GM12878 (cell line): ENCODE measurements at regions not wholly inside any gene's neighbourhood (a gene's known extent, or its start where the extent isn't known, plus 50 kb on each side); places are given as distances from the start of the nearest gene placed in this dataset.

Experiments used
- ATAC-seq: fragments of 200-7000 bp; cut with Tn5 transposase; 3 replicates; pipeline ENCODE4 v1.9.1; 2020; ENCODE audit warnings: mild to moderate bottlenecking, moderate library complexity
- BruUV-seq: library from RNA; stranded (reverse); fragments of 400-500 nt; replicated peaks from 2 replicates; lab custom pipeline; 2021; lab: Mats Ljungman, UMichigan
- CTCF ChIA-PET: fragments of 300-600 bp; sonication (Branson Sonifier 250); formaldehyde crosslinking; extraction: SDS; loops from one replicate; lab custom pipeline; 2021; ENCODE audit warnings: inconsistent platforms; lab: Yijun Ruan, JAX
- POLR2A ChIA-PET: fragments of 350-600 bp; formaldehyde crosslinking; extraction: SDS; loops from one replicate; lab custom pipeline; 2021; ENCODE audit warnings: inconsistent platforms; lab: Charles Lee
- RAD21 ChIA-PET: fragments of 300-600 bp; sonication (Branson Sonifier 250); formaldehyde crosslinking; loops from one replicate; lab custom pipeline; 2023; ENCODE audit warnings: antibody characterized with exemption; ENCODE audit not compliant: unreplicated experiment; lab: Charles Lee
- SMC1A ChIA-PET: fragments of 300-600 bp; sonication (Branson Sonifier 250); formaldehyde crosslinking; loops from one replicate; lab custom pipeline; 2023; ENCODE audit not compliant: unreplicated experiment, uncharacterized antibody; lab: Charles Lee
- DNase-seq: peaks from one replicate; pipeline ENCODE4 v3.0.0-alpha.2; 2011; ENCODE audit warnings: low read depth, low spot score
- FAIRE-seq: peaks from 3 replicates; lab custom pipeline; 2011; peaks lifted over from hg19 to GRCh38; lab: Jason Lieb, UNC
- H2AFZ ChIP-seq: 2 replicates; pipeline ENCODE4 v1.6.0; 2011; ENCODE audit warnings: low read depth, low read length, control low read depth; ENCODE audit not compliant: control insufficient read depth
- H3K27ac ChIP-seq: 2 replicates; pipeline ENCODE4 v1.5.1; 2011; ENCODE audit warnings: control low read depth; ENCODE audit not compliant: control insufficient read depth, insufficient read depth
- H3K27me3 ChIP-seq, 2 experiments: replicated peaks in 1 of 2; 2 replicates each; pipeline versions ENCODE4 v1.6.0 to v1.6.1; 2011; ENCODE audit warnings: low read length in 1 of 2; ENCODE audit not compliant: control insufficient read depth in 2 of 2, insufficient read depth in 2 of 2
- H3K36me3 ChIP-seq, 2 experiments: 2 replicates each; pipeline ENCODE4 v1.5.1; 2011; ENCODE audit warnings: low read length in 1 of 2; ENCODE audit not compliant: control insufficient read depth in 2 of 2, insufficient read depth in 2 of 2
- H3K4me1 ChIP-seq: 2 replicates; pipeline ENCODE4 v1.6.1; 2011; ENCODE audit warnings: mild to moderate bottlenecking, low read length, moderate library complexity, mixed read lengths; ENCODE audit not compliant: control insufficient read depth, insufficient read depth
- H3K4me2 ChIP-seq: 2 replicates; pipeline ENCODE4 v1.6.0; 2011; ENCODE audit warnings: control low read depth; ENCODE audit not compliant: control insufficient read depth, insufficient read depth
- H3K4me3 ChIP-seq: fragments of 200-600 bp; sonication (generic); 2 replicates; pipeline ENCODE4 v1.5.1; 2016
- H3K79me2 ChIP-seq: 2 replicates; pipeline ENCODE4 v1.6.0; 2011; ENCODE audit warnings: low read length; ENCODE audit not compliant: control insufficient read depth, insufficient read depth
- H3K9ac ChIP-seq: 2 replicates; pipeline ENCODE4 v1.8.0; 2011; ENCODE audit warnings: low read length, control low read depth, mixed read lengths; ENCODE audit not compliant: control insufficient read depth, insufficient read depth
- H3K9me3 ChIP-seq: replicated peaks from 3 replicates; pipeline ENCODE4 v1.5.1; 2011; ENCODE audit warnings: mild to moderate bottlenecking, low read length; ENCODE audit not compliant: control insufficient read depth, insufficient read depth
- H4K20me1 ChIP-seq: 2 replicates; pipeline ENCODE4 v1.6.0; 2011; ENCODE audit not compliant: control insufficient read depth, insufficient read depth
- BHLHE40 ChIP-seq, 2 experiments: fragments of 450-650 bp in 1 of 2; IDR thresholded peaks; 2 replicates each; pipeline ENCODE4 v1.6.1; 2011 to 2017; ENCODE audit warnings: low read depth in 2 of 2, borderline replicate concordance in 1 of 2, improper control_type of control experiment in 1 of 2, low read length in 1 of 2, mild to moderate bottlenecking in 1 of 2
- CBFB ChIP-seq: IDR thresholded peaks from 2 replicates; pipeline ENCODE4 v1.6.1; 2016; ENCODE audit warnings: antibody characterized with exemption, low read depth
- EGR1 ChIP-seq, 2 experiments: IDR thresholded peaks; 1 replicate in 1 of 2; 2 replicates in 1 of 2; pipeline ENCODE4 v1.6.1; 2011 to 2012; ENCODE audit warnings: low read depth in 2 of 2, low read length in 2 of 2, borderline replicate concordance in 1 of 2, mild to moderate bottlenecking in 1 of 2, moderate library complexity in 1 of 2
- FOXK2 ChIP-seq: fragments of 450-650 bp; IDR thresholded peaks from 2 replicates; pipeline ENCODE4 v1.6.1; 2017; ENCODE audit warnings: mild to moderate bottlenecking, moderate library complexity
- GATAD2B ChIP-seq: fragments of 450-650 bp; conservative IDR thresholded peaks from 2 replicates; pipeline ENCODE4 v1.6.1; 2017; ENCODE audit warnings: low read depth, mild to moderate bottlenecking, moderate library complexity
- HDGF ChIP-seq: fragments of 450-650 bp; IDR thresholded peaks from 2 replicates; pipeline ENCODE4 v1.6.1; 2016; ENCODE audit warnings: antibody characterized with exemption
- JUNB ChIP-seq: IDR thresholded peaks from 2 replicates; pipeline ENCODE4 v1.6.1; 2016; ENCODE audit warnings: antibody characterized with exemption, mild to moderate bottlenecking
- MEF2A ChIP-seq: IDR thresholded peaks from 2 replicates; pipeline ENCODE4 v1.6.1; 2011; ENCODE audit warnings: low read depth, mild to moderate bottlenecking, low read length, moderate library complexity; ENCODE audit not compliant: insufficient read depth
- MYC ChIP-seq: IDR thresholded peaks from 2 replicates; pipeline ENCODE4 v1.6.1; 2011; ENCODE audit warnings: mild to moderate bottlenecking, low read length, moderate library complexity, inconsistent platforms; ENCODE audit not compliant: insufficient read depth, insufficient replicate concordance, insufficient read length, severe bottlenecking
- NFYB ChIP-seq: IDR thresholded peaks from 2 replicates; pipeline ENCODE4 v1.6.1; 2011; ENCODE audit warnings: low read depth, mild to moderate bottlenecking, low read length, improper control_type of control experiment, moderate library complexity; ENCODE audit not compliant: insufficient read depth
- SMAD5 ChIP-seq: IDR thresholded peaks from 2 replicates; pipeline ENCODE4 v1.6.1; 2016; ENCODE audit warnings: antibody characterized with exemption, low read depth
- STAT1 ChIP-seq: fragments of 450-650 bp; conservative IDR thresholded peaks from 2 replicates; pipeline ENCODE4 v1.6.1; 2014; ENCODE audit warnings: antibody characterized with exemption, mild to moderate bottlenecking
- TCF3 ChIP-seq: IDR thresholded peaks from 2 replicates; pipeline ENCODE4 v1.6.1; 2012; ENCODE audit warnings: low read depth, mild to moderate bottlenecking, low read length, borderline replicate concordance; ENCODE audit not compliant: insufficient read depth
- ZZZ3 ChIP-seq: IDR thresholded peaks from 2 replicates; pipeline ENCODE4 v1.6.1; 2011; ENCODE audit warnings: low read depth; ENCODE audit not compliant: control insufficient read depth, insufficient read length
- WGBS: methylation state at CpG from one replicate; pipeline ENCODE4 v1.1.6; 2016; ENCODE audit warnings: low lambda C conversion rate; ENCODE audit not compliant: insufficient replicate concordance, insufficient coverage; ENCODE audit errors: missing lambda C conversion rate; 5-methylcytosine and 5-hydroxymethylcytosine counted together
- in situ Hi-C: fragments of 300-500 bp; cut with MboI; formaldehyde crosslinking; loops from 9 replicates; pipeline ENCODE4 v1.14.3; 2018; ENCODE audit warnings: mixed read lengths
- intact Hi-C: fragments of 100-400 bp; cut with micrococcal nuclease; formaldehyde crosslinking; loops from one replicate; pipeline ENCODE4 v1.14.2; 2022; ENCODE audit not compliant: unreplicated experiment
- TF ChIP-seq, protein P1 (sequence below): fragments of 450-650 bp; IDR thresholded peaks from 2 replicates; pipeline ENCODE4 v1.6.1; 2018; ENCODE audit warnings: borderline replicate concordance, mild to moderate bottlenecking; ENCODE audit not compliant: partially characterized antibody
- TF ChIP-seq, protein P2 (sequence below): IDR thresholded peaks from 2 replicates; pipeline ENCODE4 v1.6.1; 2012; ENCODE audit warnings: improper control_type of control experiment, low read depth, low read length; ENCODE audit not compliant: insufficient replicate concordance

DNA sequence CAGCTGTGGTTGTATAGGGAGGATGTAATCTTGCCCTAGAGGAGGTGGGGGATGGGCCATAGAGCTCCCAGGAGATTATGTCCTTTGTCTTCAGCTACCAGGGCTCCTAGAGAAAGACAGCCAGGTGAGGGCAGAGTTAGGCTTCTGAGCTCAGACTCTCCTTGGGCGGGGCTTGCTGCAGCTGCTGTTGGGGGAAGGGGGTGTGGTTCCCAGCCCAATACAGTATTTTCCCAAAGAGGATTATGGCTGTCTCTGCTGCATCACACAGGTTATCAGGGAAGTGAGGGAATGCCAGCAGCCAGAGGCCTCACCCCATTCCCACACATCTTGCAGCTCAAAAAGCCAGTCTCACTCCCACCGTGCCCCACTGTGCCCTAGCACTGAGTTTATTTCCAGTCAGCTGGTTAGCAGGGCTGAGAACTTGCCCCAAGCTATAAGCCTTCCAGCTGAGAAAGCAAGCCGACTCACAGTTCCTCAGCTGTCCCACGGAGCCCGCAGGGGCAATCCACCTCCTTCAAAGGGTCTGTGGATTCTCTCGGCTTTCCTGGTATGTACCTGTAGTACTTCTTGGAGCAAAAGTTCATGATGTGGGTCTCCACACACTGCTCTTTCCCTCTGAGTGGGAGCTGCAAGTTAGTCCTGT lies 217.3 kb upstream of the CPNE8 start (continued):
- TF ChIP-seq EGR1 (IDR thresholded peaks at IDR 0.05; ENCODE audit: borderline replicate concordance in 1 of 2, low read depth in 2 of 2, low read length in 2 of 2) (no peak), MEF2A (no peak), SMAD5 (no peak), MYC (no peak), HDGF (no peak), GATAD2B (no peak), JUNB (no peak), STAT1 (no peak)

DNA sequence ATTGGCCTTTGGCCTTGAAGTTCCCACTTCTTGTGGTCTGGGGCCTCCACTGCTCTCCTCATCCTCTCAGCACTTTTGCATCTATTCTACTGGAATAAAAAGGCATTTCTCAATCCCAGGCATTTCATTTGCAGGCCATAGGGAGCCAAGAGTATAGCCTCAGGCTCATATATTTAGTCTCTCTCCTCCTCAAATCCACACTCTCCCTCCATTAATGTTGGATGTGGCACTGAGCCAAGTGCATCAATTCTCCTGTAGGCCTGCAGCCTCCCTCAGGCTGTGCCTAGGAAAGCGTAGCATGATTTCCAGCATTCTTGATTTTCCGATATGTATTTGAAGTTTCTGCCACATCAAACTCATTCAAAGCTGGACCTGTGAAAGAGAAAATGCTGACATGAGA lies 211.5 kb upstream of the CPNE8 start:
- Histone ChIP-seq H3K79me2 (no peaks in the 10 kb centered on the region), H4K20me1 (no peaks in the 10 kb centered on the region), H3K9me3 (no peaks in the 10 kb centered on the region), H3K4me2 (no peak overlapping the region), H3K36me3 (no peaks in the 10 kb centered on the region), H3K4me3 (no peak overlapping the region), H3K27ac (no peak overlapping the region), H3K9ac (no peak overlapping the region), H2AFZ (no peak overlapping the region), H3K27me3 (no peaks in the 10 kb centered on the region), H3K4me1 (no peaks in the 10 kb centered on the region)
- POLR2A ChIA-PET, result no interaction called here
- 72% methylated on average over 2 of the region's 2 CpGs for WGBS
- in situ Hi-C loops (loop anchor here (25.0 kb wide), 1 partner anchor 455 kb away; no protein-coding TSS in a partner anchor), intact Hi-C loops (no loop called here)
- SMC1A ChIA-PET, result no interaction called here
- FAIRE-seq (no peak), DNase-seq (no peak), ATAC-seq (no peak)
- CTCF ChIA-PET, result no interaction called here
- no TSS peak for BruUV-seq
- RAD21 ChIA-PET, result no interaction called here
- TF ChIP-seq CBFB, result no peak
- no peak for TF ChIP-seq ZZZ3
- TF ChIP-seq, protein P1, sequence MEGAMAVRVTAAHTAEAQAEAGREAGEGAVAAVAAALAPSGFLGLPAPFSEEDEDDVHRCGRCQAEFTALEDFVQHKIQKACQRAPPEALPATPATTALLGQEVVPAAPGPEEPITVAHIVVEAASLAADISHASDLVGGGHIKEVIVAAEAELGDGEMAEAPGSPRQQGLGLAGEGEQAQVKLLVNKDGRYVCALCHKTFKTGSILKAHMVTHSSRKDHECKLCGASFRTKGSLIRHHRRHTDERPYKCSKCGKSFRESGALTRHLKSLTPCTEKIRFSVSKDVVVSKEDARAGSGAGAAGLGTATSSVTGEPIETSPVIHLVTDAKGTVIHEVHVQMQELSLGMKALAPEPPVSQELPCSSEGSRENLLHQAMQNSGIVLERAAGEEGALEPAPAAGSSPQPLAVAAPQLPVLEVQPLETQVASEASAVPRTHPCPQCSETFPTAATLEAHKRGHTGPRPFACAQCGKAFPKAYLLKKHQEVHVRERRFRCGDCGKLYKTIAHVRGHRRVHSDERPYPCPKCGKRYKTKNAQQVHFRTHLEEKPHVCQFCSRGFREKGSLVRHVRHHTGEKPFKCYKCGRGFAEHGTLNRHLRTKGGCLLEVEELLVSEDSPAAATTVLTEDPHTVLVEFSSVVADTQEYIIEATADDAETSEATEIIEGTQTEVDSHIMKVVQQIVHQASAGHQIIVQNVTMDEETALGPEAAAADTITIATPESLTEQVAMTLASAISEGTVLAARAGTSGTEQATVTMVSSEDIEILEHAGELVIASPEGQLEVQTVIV, result no peak
- TF ChIP-seq, protein P2, sequence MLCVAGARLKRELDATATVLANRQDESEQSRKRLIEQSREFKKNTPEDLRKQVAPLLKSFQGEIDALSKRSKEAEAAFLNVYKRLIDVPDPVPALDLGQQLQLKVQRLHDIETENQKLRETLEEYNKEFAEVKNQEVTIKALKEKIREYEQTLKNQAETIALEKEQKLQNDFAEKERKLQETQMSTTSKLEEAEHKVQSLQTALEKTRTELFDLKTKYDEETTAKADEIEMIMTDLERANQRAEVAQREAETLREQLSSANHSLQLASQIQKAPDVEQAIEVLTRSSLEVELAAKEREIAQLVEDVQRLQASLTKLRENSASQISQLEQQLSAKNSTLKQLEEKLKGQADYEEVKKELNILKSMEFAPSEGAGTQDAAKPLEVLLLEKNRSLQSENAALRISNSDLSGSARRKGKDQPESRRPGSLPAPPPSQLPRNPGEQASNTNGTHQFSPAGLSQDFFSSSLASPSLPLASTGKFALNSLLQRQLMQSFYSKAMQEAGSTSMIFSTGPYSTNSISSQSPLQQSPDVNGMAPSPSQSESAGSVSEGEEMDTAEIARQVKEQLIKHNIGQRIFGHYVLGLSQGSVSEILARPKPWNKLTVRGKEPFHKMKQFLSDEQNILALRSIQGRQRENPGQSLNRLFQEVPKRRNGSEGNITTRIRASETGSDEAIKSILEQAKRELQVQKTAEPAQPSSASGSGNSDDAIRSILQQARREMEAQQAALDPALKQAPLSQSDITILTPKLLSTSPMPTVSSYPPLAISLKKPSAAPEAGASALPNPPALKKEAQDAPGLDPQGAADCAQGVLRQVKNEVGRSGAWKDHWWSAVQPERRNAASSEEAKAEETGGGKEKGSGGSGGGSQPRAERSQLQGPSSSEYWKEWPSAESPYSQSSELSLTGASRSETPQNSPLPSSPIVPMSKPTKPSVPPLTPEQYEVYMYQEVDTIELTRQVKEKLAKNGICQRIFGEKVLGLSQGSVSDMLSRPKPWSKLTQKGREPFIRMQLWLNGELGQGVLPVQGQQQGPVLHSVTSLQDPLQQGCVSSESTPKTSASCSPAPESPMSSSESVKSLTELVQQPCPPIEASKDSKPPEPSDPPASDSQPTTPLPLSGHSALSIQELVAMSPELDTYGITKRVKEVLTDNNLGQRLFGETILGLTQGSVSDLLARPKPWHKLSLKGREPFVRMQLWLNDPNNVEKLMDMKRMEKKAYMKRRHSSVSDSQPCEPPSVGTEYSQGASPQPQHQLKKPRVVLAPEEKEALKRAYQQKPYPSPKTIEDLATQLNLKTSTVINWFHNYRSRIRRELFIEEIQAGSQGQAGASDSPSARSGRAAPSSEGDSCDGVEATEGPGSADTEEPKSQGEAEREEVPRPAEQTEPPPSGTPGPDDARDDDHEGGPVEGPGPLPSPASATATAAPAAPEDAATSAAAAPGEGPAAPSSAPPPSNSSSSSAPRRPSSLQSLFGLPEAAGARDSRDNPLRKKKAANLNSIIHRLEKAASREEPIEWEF, result no peak
- TF ChIP-seq BHLHE40 (IDR thresholded peaks at IDR 0.05; ENCODE audit: borderline replicate concordance in 1 of 2, low read depth in 2 of 2, low read length in 1 of 2), result no peak
- no peak for TF ChIP-seq NFYB
- TF ChIP-seq FOXK2, result no peak
- TF ChIP-seq TCF3, result no peak
